HEK293T (cell line): ENCODE measurements at regions not wholly inside any gene's neighbourhood (a gene's known extent, or its start where the extent isn't known, plus 50 kb on each side); places are given as distances from the start of the nearest gene placed in this dataset.
"Not testable (repeated sequence)": the region's sequence is repeated elsewhere in the genome, so short reads cannot be mapped to it uniquely, and the experiment has no call there.

Experiments
- ARNT ChIP-seq: fragments of 450-650 bp; IDR thresholded peaks from 2 replicates; pipeline ENCODE4 v1.6.1; 2017; ENCODE audit warnings: mild to moderate bottlenecking
- BHLHE40 ChIP-seq: fragments of 450-650 bp; IDR thresholded peaks from 2 replicates; pipeline ENCODE4 v1.6.1; 2016; ENCODE audit warnings: mild to moderate bottlenecking, moderate library complexity, borderline replicate concordance
- ELF4 ChIP-seq: fragments of 450-650 bp; IDR thresholded peaks from 2 replicates; pipeline ENCODE4 v1.6.1; 2017; ENCODE audit warnings: antibody characterized with exemption
- FOXA1 ChIP-seq: fragments of 450-650 bp; IDR thresholded peaks from 2 replicates; pipeline ENCODE4 v1.6.1; 2016; ENCODE audit warnings: mild to moderate bottlenecking
- FOXK2 ChIP-seq: fragments of 450-650 bp; IDR thresholded peaks from 2 replicates; pipeline ENCODE4 v1.6.1; 2016; ENCODE audit warnings: mild to moderate bottlenecking
- FOXM1 ChIP-seq: fragments of 450-650 bp; IDR thresholded peaks from 2 replicates; pipeline ENCODE4 v1.6.1; 2017; ENCODE audit warnings: mild to moderate bottlenecking, borderline replicate concordance
- HDGF ChIP-seq: fragments of 450-650 bp; IDR thresholded peaks from 2 replicates; pipeline ENCODE4 v1.6.1; 2017; ENCODE audit warnings: antibody characterized with exemption, borderline replicate concordance
- LEF1 ChIP-seq: fragments of 450-650 bp; IDR thresholded peaks from 2 replicates; pipeline ENCODE4 v1.6.1; 2017; ENCODE audit warnings: mild to moderate bottlenecking, borderline replicate concordance
- PKNOX1 ChIP-seq: fragments of 450-650 bp; IDR thresholded peaks from 2 replicates; pipeline ENCODE4 v1.6.1; 2016
- ZNF384 ChIP-seq: fragments of 450-650 bp; IDR thresholded peaks from 2 replicates; pipeline ENCODE4 v1.6.1; 2016

DNA sequence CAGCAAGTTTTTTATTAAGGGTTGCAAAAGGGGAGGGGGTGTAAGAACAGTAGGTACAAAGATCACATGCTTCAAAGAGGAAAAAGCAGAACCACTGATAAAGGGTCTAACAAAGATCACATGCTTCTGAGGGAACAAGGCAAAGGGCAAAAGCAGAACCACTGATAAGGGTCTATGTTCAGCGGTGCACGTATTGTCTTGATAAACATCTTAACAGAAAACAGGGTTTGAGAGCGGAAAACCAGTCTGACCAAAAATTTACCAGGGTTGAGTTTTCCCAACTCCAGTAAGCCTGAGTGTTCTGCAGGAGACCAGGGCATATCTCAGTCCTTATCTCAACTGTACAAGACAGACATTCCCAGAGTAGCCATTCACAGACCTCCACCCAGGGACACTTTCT, 96.9 kb upstream of the WDR1 start:
- not testable (repeated sequence) for TF ChIP-seq ARNT, ELF4, ZNF384, LEF1, FOXA1, FOXM1, HDGF, FOXK2, PKNOX1, BHLHE40
